GM19452 (cell line): ENCODE measurements at regions not wholly inside any gene's neighbourhood (a gene's known extent, or its start where the extent isn't known, plus 50 kb on each side); places are given as distances from the start of the nearest gene placed in this dataset.

Source experiments
- ATAC-seq: cut with Tn5 transposase; IDR thresholded peaks from one replicate; pipeline ENCODE4 v1.9.1; 2021; ENCODE audit not compliant: unreplicated experiment

GRCh38 chr10:4501306-4501705 is 324.7 kb upstream of the AKR1E2 start:
- no peak for ATAC-seq

GRCh38 chr10:4498711-4499251 is 327.2 kb upstream of the AKR1E2 start:
- no peak for ATAC-seq

- ATAC-seq = no peak
Observed at GRCh38 chr10:4494551-4494950, 331.5 kb upstream of the AKR1E2 start.

- ATAC-seq = no peak
Observed at GRCh38 chr10:4492202-4492601, 333.8 kb upstream of the AKR1E2 start.

- ATAC-seq = no peak
Observed at GRCh38 chr10:4488904-4489303, 337.1 kb upstream of the AKR1E2 start.

GRCh38 chr10:4485636-4486035 is 340.4 kb upstream of the AKR1E2 start:
- no peak for ATAC-seq

GRCh38 chr10:4483811-4484210 is 342.2 kb upstream of the AKR1E2 start:
- no peak for ATAC-seq

- no peak for ATAC-seq
Observed at GRCh38 chr10:4482659-4483058, 343.3 kb upstream of the AKR1E2 start.

- no peak for ATAC-seq
Observed at GRCh38 chr10:4481192-4481591, 344.8 kb upstream of the AKR1E2 start.

GRCh38 chr10:4479342-4479741 is 346.7 kb upstream of the AKR1E2 start:
- ATAC-seq = no peak

- no peak for ATAC-seq
Observed at GRCh38 chr10:4477664-4478063, 348.3 kb upstream of the AKR1E2 start.

GRCh38 chr10:4475827-4476490 is 350.0 kb upstream of the AKR1E2 start:
- no peak for ATAC-seq

- ATAC-seq = no peak
Observed at GRCh38 chr10:4474829-4475228, 351.2 kb upstream of the AKR1E2 start.

GRCh38 chr10:4473977-4474376 is 352.0 kb upstream of the AKR1E2 start:
- no peak for ATAC-seq

GRCh38 chr10:4472190-4472904 is 353.7 kb upstream of the AKR1E2 start:
- ATAC-seq = no peak

- ATAC-seq = no peak
Observed at GRCh38 chr10:4470231-4470835, 355.7 kb upstream of the AKR1E2 start.

GRCh38 chr10:4467481-4467880 is 358.5 kb upstream of the AKR1E2 start:
- ATAC-seq = no peak

GRCh38 chr10:4460267-4460666 is 365.7 kb upstream of the AKR1E2 start:
- ATAC-seq = no peak

GRCh38 chr10:4459531-4459930 is 366.5 kb upstream of the AKR1E2 start:
- ATAC-seq = no peak

GRCh38 chr10:4457597-4457996 is 368.4 kb upstream of the AKR1E2 start:
- no peak for ATAC-seq

- no peak for ATAC-seq
Observed at GRCh38 chr10:4456776-4457175, 369.2 kb upstream of the AKR1E2 start.

- no peak for ATAC-seq
Observed at GRCh38 chr10:4456279-4456678, 369.7 kb upstream of the AKR1E2 start.
